Esophagus (tissue), 2 donors: ENCODE measurements at regions not wholly inside any gene's neighbourhood (a gene's known extent, or its start where the extent isn't known, plus 50 kb on each side); places are given as distances from the start of the nearest gene placed in this dataset.

Experiments
- H3K27ac ChIP-seq, 2 donors: one replicate each; pipeline ENCODE4 v1.5.1; 2013; ENCODE audit warnings: low read depth in 2 of 2, mild to moderate bottlenecking in 2 of 2, inconsistent platforms in 1 of 2, low read length in 1 of 2, moderate library complexity in 1 of 2
- H3K27me3 ChIP-seq, 2 donors: one replicate each; pipeline ENCODE4 v1.6.1; 2013; ENCODE audit warnings: low read length in 2 of 2, control low read depth in 1 of 2, mild to moderate bottlenecking in 1 of 2; ENCODE audit not compliant: insufficient read depth in 2 of 2, control insufficient read depth in 1 of 2
- H3K36me3 ChIP-seq, 2 donors: one replicate each; pipeline ENCODE4 v1.6.1; 2013; ENCODE audit warnings: low read length in 1 of 2; ENCODE audit not compliant: control insufficient read depth in 2 of 2, insufficient read depth in 2 of 2
- H3K4me1 ChIP-seq, 2 donors: one replicate each; pipeline ENCODE4 v1.6.1; 2013; ENCODE audit warnings: low read length in 1 of 2; ENCODE audit not compliant: control insufficient read depth in 2 of 2, insufficient read depth in 2 of 2
- H3K4me3 ChIP-seq, 2 donors: one replicate each; pipeline ENCODE4 v1.5.1; 2013; ENCODE audit warnings: low read length in 2 of 2, mild to moderate bottlenecking in 2 of 2, low read depth in 1 of 2, moderate library complexity in 1 of 2
- H3K9me3 ChIP-seq, 2 donors: one replicate each; pipeline ENCODE4 v1.6.1; 2013; ENCODE audit warnings: mild to moderate bottlenecking in 2 of 2, low read depth in 1 of 2, low read length in 1 of 2, moderate library complexity in 1 of 2; ENCODE audit not compliant: control insufficient read depth in 2 of 2, insufficient read depth in 1 of 2
- WGBS, 2 donors: extraction: QIAGEN DNeasy Blood & Tissue Kit; methylation state at CpG; one replicate each; pipeline ENCODE4 v1.1.7; 2013; 5-methylcytosine and 5-hydroxymethylcytosine counted together
- donor health status: healthy with polysubstance abuse.
- donor health status: Bipolar disorder and iron deficiency.

- Histone ChIP-seq H3K36me3 (no peaks in the 10 kb centered on the region), H3K4me1 (peaks cover 0 to 3% of the 10 kb centered on the region in 2 donors), H3K27ac (no peak overlapping the region), H3K9me3 (no peaks in the 10 kb centered on the region), H3K4me3 (no peak overlapping the region), H3K27me3 (no peaks in the 10 kb centered on the region)
- 58 to 67% methylated on average over 10 of the region's 10 CpGs for WGBS, 2 donors
These were observed 268.5 kb upstream of the EXOC2 start for GRCh38 chr6:961407-961960.

GRCh38 chr6:960356-960755 is 267.4 kb upstream of the EXOC2 start:
- no peak overlapping the region for H3K27ac ChIP-seq
- H3K4me3 ChIP-seq = no peak overlapping the region
- 61 to 71% methylated on average over 11 of the region's 11 CpGs for WGBS, 2 donors
- no peaks in the 10 kb centered on the region for H3K9me3 ChIP-seq
- no peaks in the 10 kb centered on the region for H3K27me3 ChIP-seq
- no peaks in the 10 kb centered on the region for H3K36me3 ChIP-seq
- H3K4me1 ChIP-seq = peaks cover 0 to 3% of the 10 kb centered on the region in 2 donors

DNA sequence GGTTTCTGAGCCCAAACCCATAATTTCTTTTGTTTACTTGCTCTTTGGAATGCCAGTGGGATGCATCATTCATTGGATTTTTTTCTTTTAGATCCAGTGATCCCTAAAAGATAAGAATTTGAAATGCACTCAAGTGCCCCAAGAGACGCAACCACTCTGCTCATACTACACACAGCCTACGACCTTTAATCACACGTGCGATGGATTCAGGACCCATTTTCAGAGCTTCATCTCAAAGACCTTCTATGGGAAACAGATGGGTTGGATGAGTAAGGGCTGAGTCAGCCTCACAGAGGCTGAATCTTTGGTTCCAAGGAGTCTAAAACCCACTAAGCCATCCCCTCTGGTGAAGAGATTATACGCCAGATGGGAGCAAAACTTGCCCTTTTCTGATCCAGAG is 265.5 kb upstream of the EXOC2 start:
- Histone ChIP-seq H3K9me3 (no peaks in the 10 kb centered on the region), H3K27ac (no peak overlapping the region), H3K27me3 (no peaks in the 10 kb centered on the region), H3K4me3 (no peak overlapping the region), H3K36me3 (no peaks in the 10 kb centered on the region), H3K4me1 (peaks cover 0 to 3% of the 10 kb centered on the region in 2 donors)
- WGBS, 2 donors = 75 to 85% methylated on average over 5 of the region's 5 CpGs

- Histone ChIP-seq H3K36me3 (no peaks in the 10 kb centered on the region), H3K27me3 (no peaks in the 10 kb centered on the region), H3K4me1 (no peaks in the 10 kb centered on the region), H3K27ac (no peak overlapping the region), H3K4me3 (no peak overlapping the region), H3K9me3 (no peaks in the 10 kb centered on the region)
- WGBS, 2 donors = 62 to 66% methylated on average over 9 of the region's 9 CpGs
These were observed 258.7 kb upstream of the EXOC2 start for GRCh38 chr6:951399-952181.

- H3K4me1 ChIP-seq = no peaks in the 10 kb centered on the region
- no peaks in the 10 kb centered on the region for H3K27me3 ChIP-seq
- H3K9me3 ChIP-seq = no peaks in the 10 kb centered on the region
- H3K27ac ChIP-seq = no peak overlapping the region
- H3K4me3 ChIP-seq = no peak overlapping the region
- H3K36me3 ChIP-seq = no peaks in the 10 kb centered on the region
- 82 to 85% methylated on average over 7 of the region's 7 CpGs for WGBS, 2 donors
These were observed 254.4 kb upstream of the EXOC2 start for GRCh38 chr6:947235-947934.

DNA sequence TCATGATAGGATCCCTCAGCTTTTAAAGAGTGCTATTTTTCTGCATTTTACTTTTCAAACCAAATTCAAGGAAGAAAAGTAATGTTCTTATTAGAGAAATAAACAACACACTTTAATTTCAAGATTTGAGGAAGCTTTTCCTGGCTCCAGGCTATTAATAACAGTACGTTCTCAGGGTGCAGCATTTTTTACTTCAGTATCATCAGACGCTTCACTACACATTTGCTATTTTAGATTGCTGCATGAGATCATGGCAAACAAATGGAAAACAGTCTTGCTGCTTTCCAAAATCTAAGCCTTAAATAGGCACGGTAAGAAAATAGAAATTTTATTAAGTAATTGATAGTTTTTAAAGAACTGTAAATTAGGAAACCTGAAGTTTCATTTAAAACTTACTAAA is 253.6 kb upstream of the EXOC2 start:
- Histone ChIP-seq H3K27me3 (no peaks in the 10 kb centered on the region), H3K4me3 (no peak overlapping the region), H3K36me3 (no peaks in the 10 kb centered on the region), H3K27ac (no peak overlapping the region), H3K9me3 (no peaks in the 10 kb centered on the region), H3K4me1 (no peaks in the 10 kb centered on the region)
- 51 to 55% methylated on average over 3 of the region's 3 CpGs for WGBS, 2 donors

DNA sequence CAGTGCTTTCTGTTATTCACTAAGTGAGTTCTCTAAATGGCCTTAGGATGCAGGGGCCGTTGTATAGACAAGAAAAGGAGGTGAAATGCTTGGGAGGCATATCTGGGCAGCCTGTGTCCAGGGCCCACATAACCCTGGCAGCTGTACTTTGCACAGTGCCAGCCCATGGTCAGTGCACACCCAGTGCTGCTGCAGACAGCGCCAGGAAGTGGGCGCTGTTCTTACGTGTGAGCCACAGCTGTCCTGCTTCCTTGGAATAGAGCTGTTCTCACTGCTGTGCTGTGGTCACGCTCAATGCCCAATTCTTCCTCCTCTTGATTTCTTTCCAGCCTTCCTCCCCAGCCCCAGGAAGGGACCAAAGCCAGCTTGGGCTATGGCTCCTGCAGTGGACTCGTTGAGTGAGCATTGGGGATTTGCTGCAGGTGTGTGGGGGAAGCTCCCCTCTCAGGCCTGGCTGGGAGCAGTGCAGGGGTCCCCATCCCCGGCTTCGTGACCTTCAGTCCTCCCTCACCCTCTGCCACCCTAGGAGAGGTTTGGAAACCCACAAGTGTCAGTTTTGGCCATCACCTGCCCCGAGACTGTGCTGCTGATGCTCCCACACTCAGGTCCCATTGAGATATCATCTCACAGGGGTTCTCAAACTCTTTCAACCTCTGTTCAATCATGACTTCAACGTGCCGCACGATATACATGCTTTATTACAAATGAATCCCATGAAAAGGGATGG is 246.8 kb upstream of the EXOC2 start:
- H3K4me1 ChIP-seq = peaks cover 0 to 2% of the 10 kb centered on the region in 2 donors

DNA sequence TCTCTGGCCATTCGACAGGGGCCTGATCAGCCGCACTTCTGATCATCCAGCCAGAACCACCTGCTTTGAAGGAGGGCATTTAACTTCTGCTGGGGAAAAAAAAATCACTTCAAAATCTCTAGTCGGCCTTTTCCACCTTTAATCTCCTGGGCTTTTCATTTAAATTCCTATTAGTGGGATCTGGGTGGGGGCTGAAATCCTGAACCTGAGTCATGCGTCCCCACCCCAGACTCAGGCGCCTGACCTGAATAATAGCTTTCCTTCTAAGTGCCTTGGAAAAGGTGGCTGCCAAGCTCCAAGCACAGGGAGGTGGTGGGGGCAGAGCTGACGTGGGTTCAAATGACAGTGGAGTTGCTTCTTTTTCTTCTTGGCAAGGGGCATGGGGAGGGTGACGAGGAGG is 246.0 kb upstream of the EXOC2 start:
- no peak overlapping the region for H3K27ac ChIP-seq
- no peak overlapping the region for H3K4me3 ChIP-seq
- H3K4me1 ChIP-seq = peaks cover 0 to 2% of the 10 kb centered on the region in 2 donors
- H3K9me3 ChIP-seq = no peaks in the 10 kb centered on the region
- no peaks in the 10 kb centered on the region for H3K36me3 ChIP-seq
- H3K27me3 ChIP-seq = no peaks in the 10 kb centered on the region
- 56 to 70% methylated on average over 7 of the region's 7 CpGs for WGBS, 2 donors

More for the DNA sequence above, 246.8 kb upstream of the EXOC2 start:
- Histone ChIP-seq H3K27ac (no peak overlapping the region), H3K4me3 (no peak overlapping the region), H3K36me3 (no peaks in the 10 kb centered on the region), H3K9me3 (no peaks in the 10 kb centered on the region), H3K27me3 (no peaks in the 10 kb centered on the region)
- WGBS, 2 donors = 89 to 90% methylated on average over 12 of the region's 12 CpGs

DNA sequence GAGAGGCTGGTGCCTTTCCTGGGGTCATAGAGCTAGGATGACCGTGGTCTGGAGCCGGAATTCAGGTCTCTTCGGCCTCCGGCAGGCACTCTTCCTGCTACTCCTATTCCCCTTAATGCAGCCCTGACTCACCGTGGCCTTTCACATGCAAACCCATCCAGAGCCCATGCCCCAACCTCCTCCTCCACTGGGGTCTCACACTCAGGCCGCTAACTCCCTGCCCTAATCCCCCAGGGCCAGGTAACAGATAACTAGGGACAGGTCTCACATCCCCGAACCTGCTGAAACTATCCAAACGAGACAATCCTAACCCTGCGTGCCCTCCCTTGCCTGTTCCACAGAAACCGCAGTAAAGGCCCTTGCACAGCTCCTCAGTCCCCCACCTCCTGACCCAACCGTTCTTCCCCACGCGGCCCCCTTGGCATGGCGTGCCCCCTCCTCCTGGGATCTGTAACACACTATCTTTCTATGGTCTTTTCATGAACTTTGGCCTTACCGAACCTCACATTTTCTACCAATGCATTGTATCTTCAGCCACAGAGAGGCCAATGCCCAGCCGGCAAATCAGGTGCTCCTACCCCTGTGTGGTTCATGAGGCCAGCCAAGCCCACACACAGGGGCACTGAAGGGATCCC is 245.4 kb upstream of the EXOC2 start:
- WGBS, 2 donors = 88 to 90% methylated on average over 16 of the region's 16 CpGs

More for the DNA sequence above, 245.4 kb upstream of the EXOC2 start:
- no peaks in the 10 kb centered on the region for H3K9me3 ChIP-seq
- no peaks in the 10 kb centered on the region for H3K36me3 ChIP-seq
- H3K27ac ChIP-seq = no peak overlapping the region
- no peaks in the 10 kb centered on the region for H3K27me3 ChIP-seq
- H3K4me1 ChIP-seq = peaks cover 0 to 2% of the 10 kb centered on the region in 2 donors
- no peak overlapping the region for H3K4me3 ChIP-seq
